ENCODE measurements at regions not wholly inside any gene's neighbourhood (a gene's known extent, or its start where the extent isn't known, plus 50 kb on each side); places are given as distances from the start of the nearest gene placed in this dataset.
"Not testable (repeated sequence)": the region's sequence is repeated elsewhere in the genome, so short reads cannot be mapped to it uniquely, and the experiment has no call there.

DNA sequence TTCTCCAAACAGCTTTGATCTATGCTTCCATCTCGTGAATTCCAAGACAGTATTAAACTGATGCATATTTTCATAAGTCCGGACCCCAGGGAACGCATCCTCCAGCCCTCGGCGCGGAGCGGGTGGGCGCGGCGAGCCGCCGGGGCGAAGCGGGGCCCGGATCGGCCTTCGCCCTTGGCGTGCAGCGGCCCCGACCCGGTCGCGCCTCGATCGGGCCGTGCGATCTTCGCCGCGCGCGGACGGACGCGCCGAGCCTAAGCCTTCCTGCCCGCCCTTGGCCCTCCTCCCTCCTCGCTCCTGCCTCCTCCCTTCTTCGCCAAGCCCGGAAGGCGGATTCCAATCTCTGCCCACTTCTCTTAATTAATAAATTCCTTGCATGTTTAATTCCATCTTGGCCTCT, 70.4 kb downstream of the SC5D start:
- TF ChIP-seq, protein P1, sequence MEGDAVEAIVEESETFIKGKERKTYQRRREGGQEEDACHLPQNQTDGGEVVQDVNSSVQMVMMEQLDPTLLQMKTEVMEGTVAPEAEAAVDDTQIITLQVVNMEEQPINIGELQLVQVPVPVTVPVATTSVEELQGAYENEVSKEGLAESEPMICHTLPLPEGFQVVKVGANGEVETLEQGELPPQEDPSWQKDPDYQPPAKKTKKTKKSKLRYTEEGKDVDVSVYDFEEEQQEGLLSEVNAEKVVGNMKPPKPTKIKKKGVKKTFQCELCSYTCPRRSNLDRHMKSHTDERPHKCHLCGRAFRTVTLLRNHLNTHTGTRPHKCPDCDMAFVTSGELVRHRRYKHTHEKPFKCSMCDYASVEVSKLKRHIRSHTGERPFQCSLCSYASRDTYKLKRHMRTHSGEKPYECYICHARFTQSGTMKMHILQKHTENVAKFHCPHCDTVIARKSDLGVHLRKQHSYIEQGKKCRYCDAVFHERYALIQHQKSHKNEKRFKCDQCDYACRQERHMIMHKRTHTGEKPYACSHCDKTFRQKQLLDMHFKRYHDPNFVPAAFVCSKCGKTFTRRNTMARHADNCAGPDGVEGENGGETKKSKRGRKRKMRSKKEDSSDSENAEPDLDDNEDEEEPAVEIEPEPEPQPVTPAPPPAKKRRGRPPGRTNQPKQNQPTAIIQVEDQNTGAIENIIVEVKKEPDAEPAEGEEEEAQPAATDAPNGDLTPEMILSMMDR (IDR thresholded peaks at IDR 0.05), result not testable (repeated sequence)
- TF ChIP-seq POLR2A (IDR thresholded peaks at IDR 0.05), result not testable (repeated sequence)
